ENCODE measurements at regions not wholly inside any gene's neighbourhood (a gene's known extent, or its start where the extent isn't known, plus 50 kb on each side); places are given as distances from the start of the nearest gene placed in this dataset.
A peak's percentile ranks its signal among the peaks of the same experiment; 100 is the strongest.

DNA sequence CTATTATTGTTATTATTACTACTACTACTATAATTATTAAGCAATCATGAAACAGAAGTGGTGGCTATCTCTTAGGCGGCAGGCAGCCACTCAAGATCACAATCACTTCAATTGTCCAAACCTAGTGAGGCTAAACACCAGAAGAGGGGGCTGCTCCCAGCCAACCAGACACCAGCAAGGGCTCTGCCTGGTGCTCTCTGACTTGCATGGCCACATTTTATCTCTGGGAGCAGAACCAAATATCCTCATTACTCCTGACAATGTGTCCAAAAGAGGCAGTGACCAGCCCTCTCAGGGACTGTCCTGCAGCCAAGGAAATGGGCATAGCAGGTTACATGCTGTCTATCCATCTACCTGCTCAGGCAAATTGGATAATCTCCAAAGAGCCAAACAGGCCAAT lies 187.4 kb upstream of the PDE1C start:
- H3K27ac ChIP-seq, result no peak overlapping the region
- no peak for DNase-seq
- no peaks in the 10 kb centered on the region for H3K4me1 ChIP-seq (replicated peaks in 1 of 2)
- H3K27me3 ChIP-seq, result no peaks in the 10 kb centered on the region
- H3K36me3 ChIP-seq (replicated peaks in 1 of 2), result no peaks in the 10 kb centered on the region
- 62 to 86% (median 69%) methylated on average over 1 of the region's 1 CpG for WGBS, 4 donors
- H3K4me3 ChIP-seq, result no peak overlapping the region
- no peaks in the 10 kb centered on the region for H3K9me3 ChIP-seq (replicated peaks in 1 of 3)
- TF ChIP-seq, protein P1, sequence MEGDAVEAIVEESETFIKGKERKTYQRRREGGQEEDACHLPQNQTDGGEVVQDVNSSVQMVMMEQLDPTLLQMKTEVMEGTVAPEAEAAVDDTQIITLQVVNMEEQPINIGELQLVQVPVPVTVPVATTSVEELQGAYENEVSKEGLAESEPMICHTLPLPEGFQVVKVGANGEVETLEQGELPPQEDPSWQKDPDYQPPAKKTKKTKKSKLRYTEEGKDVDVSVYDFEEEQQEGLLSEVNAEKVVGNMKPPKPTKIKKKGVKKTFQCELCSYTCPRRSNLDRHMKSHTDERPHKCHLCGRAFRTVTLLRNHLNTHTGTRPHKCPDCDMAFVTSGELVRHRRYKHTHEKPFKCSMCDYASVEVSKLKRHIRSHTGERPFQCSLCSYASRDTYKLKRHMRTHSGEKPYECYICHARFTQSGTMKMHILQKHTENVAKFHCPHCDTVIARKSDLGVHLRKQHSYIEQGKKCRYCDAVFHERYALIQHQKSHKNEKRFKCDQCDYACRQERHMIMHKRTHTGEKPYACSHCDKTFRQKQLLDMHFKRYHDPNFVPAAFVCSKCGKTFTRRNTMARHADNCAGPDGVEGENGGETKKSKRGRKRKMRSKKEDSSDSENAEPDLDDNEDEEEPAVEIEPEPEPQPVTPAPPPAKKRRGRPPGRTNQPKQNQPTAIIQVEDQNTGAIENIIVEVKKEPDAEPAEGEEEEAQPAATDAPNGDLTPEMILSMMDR (IDR thresholded peaks at IDR 0.05), result no peak
- no peak for TF ChIP-seq POLR2A (IDR thresholded peaks at IDR 0.05)
- intact Hi-C loops (cut with DNase I), result no loop called here

DNA sequence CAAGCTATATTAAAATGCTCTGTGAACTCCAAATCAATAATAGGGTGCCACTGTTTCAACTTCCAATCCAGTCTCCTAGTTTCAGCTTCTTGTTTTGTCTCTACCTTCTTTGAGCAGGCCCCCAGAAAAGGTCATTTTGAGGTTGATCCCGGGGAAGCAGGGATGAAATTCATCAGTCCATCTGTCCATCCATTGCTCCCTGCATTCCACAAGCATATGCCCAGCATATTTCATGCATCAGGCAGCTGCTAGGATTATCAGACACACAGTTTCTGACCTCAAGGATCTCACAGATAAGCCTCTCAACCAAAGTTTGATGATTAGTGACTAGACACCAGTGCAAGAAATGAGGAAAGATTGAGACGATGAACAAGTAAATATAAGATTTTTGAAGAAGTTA lies 186.6 kb upstream of the PDE1C start:
- no peak for DNase-seq
- Histone ChIP-seq H3K27me3 (no peaks in the 10 kb centered on the region), H3K9me3 (replicated peaks in 1 of 3) (no peaks in the 10 kb centered on the region), H3K4me1 (replicated peaks in 1 of 2) (no peaks in the 10 kb centered on the region), H3K27ac (no peak overlapping the region), H3K36me3 (replicated peaks in 1 of 2) (no peaks in the 10 kb centered on the region), H3K4me3 (no peak overlapping the region)
- TF ChIP-seq, protein P1 (IDR thresholded peaks at IDR 0.05), result no peak
- TF ChIP-seq POLR2A (IDR thresholded peaks at IDR 0.05), result no peak
- WGBS, 4 donors, result 33 to 44% (median 39%) methylated on average over 2 of the region's 2 CpGs
- intact Hi-C loops (cut with DNase I), result no loop called here

DNA sequence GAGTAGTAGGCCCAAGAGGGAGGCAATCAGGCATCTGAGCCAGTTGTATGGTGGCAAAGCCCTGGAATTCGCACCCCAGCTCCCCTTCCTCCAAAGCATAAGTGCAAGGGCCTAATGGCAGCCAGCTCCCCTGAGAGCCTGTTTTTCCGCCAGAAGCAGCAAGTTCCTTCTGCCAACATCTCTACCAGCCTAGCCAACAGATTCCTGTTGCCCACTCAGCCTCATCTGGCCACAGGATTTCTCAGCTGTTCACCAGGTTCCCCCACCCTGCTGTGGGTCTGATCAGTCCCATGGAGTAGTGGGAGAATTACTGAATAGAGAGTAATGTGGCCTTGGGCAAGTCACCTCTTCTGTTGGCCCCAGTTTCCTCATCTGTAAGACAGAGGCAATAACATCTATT lies 186.2 kb upstream of the PDE1C start:
- H3K4me1 ChIP-seq (replicated peaks in 1 of 2), result no peaks in the 10 kb centered on the region
- no peak overlapping the region for H3K4me3 ChIP-seq
- 45 to 67% (median 59%) methylated on average over 2 of the region's 2 CpGs for WGBS, 4 donors
- no peaks in the 10 kb centered on the region for H3K9me3 ChIP-seq (replicated peaks in 1 of 3)
- no peak for DNase-seq
- TF ChIP-seq, protein P1 (IDR thresholded peaks at IDR 0.05), result no peak
- TF ChIP-seq POLR2A (IDR thresholded peaks at IDR 0.05), result no peak
- no peaks in the 10 kb centered on the region for H3K27me3 ChIP-seq
- H3K36me3 ChIP-seq (replicated peaks in 1 of 2), result no peaks in the 10 kb centered on the region
- peak overlapping the region in 1 of 5 donors; percentile 6 for H3K27ac ChIP-seq
- intact Hi-C loops (cut with DNase I), result no loop called here

DNA sequence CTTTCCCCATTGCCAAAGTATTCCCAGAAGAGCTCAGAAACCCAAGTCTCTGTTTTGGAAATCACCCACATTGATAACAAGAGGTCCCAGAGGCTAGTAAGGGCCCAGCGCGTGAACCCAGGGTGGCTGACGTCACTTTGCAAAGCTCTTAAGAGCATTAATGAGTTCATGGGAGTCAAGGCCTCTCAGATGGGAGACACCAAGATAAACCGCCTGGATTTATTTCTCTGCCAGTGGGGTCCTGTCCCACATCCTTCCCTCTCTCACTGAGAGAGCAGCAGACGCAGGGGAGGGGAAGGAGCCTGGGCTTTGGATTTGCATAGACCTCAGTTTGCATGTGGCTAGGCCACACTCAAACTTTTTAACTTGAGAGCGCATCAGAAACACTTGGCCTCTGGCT lies 184.8 kb upstream of the PDE1C start:
- Histone ChIP-seq H3K36me3 (replicated peaks in 1 of 2) (no peaks in the 10 kb centered on the region), H3K4me3 (no peak overlapping the region), H3K27me3 (no peaks in the 10 kb centered on the region), H3K4me1 (replicated peaks in 1 of 2) (no peaks in the 10 kb centered on the region), H3K9me3 (replicated peaks in 1 of 3) (no peaks in the 10 kb centered on the region), H3K27ac (peak overlapping the region in 1 of 5 donors; percentile 16)
- WGBS, 4 donors, result 37 to 61% (median 49%) methylated on average over 6 of the region's 6 CpGs
- TF ChIP-seq, protein P1 (IDR thresholded peaks at IDR 0.05), result no peak
- no peak for TF ChIP-seq POLR2A (IDR thresholded peaks at IDR 0.05)
- DNase-seq, result peak in 4 of 7 donors; percentile 12 to 40 (median 26)
- intact Hi-C loops (cut with DNase I), result no loop called here
